H1 (cell line): ENCODE measurements at regions not wholly inside any gene's neighbourhood (a gene's known extent, or its start where the extent isn't known, plus 50 kb on each side); places are given as distances from the start of the nearest gene placed in this dataset.

Source experiments
- KDM5A ChIP-seq: fragments of 200-600 bp; IDR thresholded peaks from 2 replicates; pipeline ENCODE4 v1.7.1; 2012; ENCODE audit warnings: mild to moderate bottlenecking, low read length, inconsistent platforms, mixed read lengths
- RAD21 ChIP-seq, 2 experiments: IDR thresholded peaks in 1 of 2; conservative IDR thresholded peaks in 1 of 2; 2 replicates each; pipeline ENCODE4 v1.6.1; 2011; ENCODE audit warnings: low read depth in 2 of 2, low read length in 2 of 2, improper control_type of control experiment in 1 of 2, inconsistent platforms in 1 of 2, mild to moderate bottlenecking in 1 of 2, moderate library complexity in 1 of 2

- TF ChIP-seq RAD21 (IDR thresholded peaks at IDR 0.05 in 1 of 2, conservative IDR thresholded peaks at IDR 0.05 in 1 of 2; ENCODE audit: low read depth in 2 of 2, low read length in 2 of 2) (no peak), KDM5A (no peak)
Observed at GRCh38 chr22:22750335-22751042, 106.1 kb downstream of the GGTLC2 start (continued).
